Natural killer cell (primary cell): ENCODE measurements at regions not wholly inside any gene's neighbourhood (a gene's known extent, or its start where the extent isn't known, plus 50 kb on each side); places are given as distances from the start of the nearest gene placed in this dataset.

Experiments
- ATAC-seq, 3 donors: fragments of 150-1000 bp in 2 of 3; fragments of 200-7000 bp in 1 of 3; cut with Tn5 transposase; 1 replicate in 1 of 3; 2 replicates in 2 of 3; pipeline ENCODE4 v1.10.0; 2021; ENCODE audit warnings: mild to moderate bottlenecking in 2 of 3, moderate library complexity in 2 of 3
- DNase-seq, 2 donors: peaks; one replicate each; pipeline versions ENCODE4 v3.0.0 to v3.0.0-alpha.2; 2013 to 2021; ENCODE audit warnings: mixed read lengths in 1 of 2
- H3K27ac ChIP-seq: one replicate; pipeline ENCODE4 v1.5.1; 2013; ENCODE audit warnings: mild to moderate bottlenecking, low read length
- H3K27me3 ChIP-seq: one replicate; pipeline ENCODE4 v1.6.1; 2013; ENCODE audit warnings: low read length; ENCODE audit not compliant: control insufficient read depth, insufficient read depth
- H3K36me3 ChIP-seq: one replicate; pipeline ENCODE4 v1.6.1; 2013; ENCODE audit warnings: low read length; ENCODE audit not compliant: control insufficient read depth, insufficient read depth
- H3K4me1 ChIP-seq: one replicate; pipeline ENCODE4 v1.6.1; 2013; ENCODE audit warnings: low read length; ENCODE audit not compliant: control insufficient read depth, insufficient read depth
- H3K4me3 ChIP-seq: one replicate; pipeline ENCODE4 v1.5.1; 2013; ENCODE audit warnings: low read length
- H3K9me3 ChIP-seq: one replicate; pipeline ENCODE4 v1.6.1; 2013; ENCODE audit warnings: low read length; ENCODE audit not compliant: control insufficient read depth, insufficient read depth
- H3K27ac Mint-ChIP-seq, 2 donors: one replicate each; pipeline ENCODE4 v1.8.0; 2022; ENCODE audit warnings: mild to moderate bottlenecking in 2 of 2, mixed read lengths in 2 of 2, moderate library complexity in 1 of 2
- H3K27me3 Mint-ChIP-seq, 2 donors: one replicate each; pipeline ENCODE4 v1.8.0; 2022; ENCODE audit warnings: low read depth in 2 of 2, mixed read lengths in 2 of 2
- H3K36me3 Mint-ChIP-seq: one replicate; pipeline ENCODE4 v1.8.0; 2022; ENCODE audit warnings: mixed read lengths
- H3K4me1 Mint-ChIP-seq, 2 donors: one replicate each; pipeline ENCODE4 v1.8.0; 2022; ENCODE audit warnings: mixed read lengths in 2 of 2
- H3K4me3 Mint-ChIP-seq: one replicate; pipeline ENCODE4 v1.8.0; 2022; ENCODE audit warnings: mild to moderate bottlenecking, moderate library complexity, mixed read lengths
- H3K9me3 Mint-ChIP-seq, 2 donors: one replicate each; pipeline ENCODE4 v1.8.0; 2022; ENCODE audit warnings: mixed read lengths in 2 of 2
- CTCF ChIP-seq: fragments of 200-600 bp; IDR thresholded peaks from one replicate; pipeline ENCODE4 v1.8.0; 2022; ENCODE audit warnings: antibody characterized with exemption
- WGBS: methylation state at CpG from one replicate; pipeline ENCODE4 v1.1.7; 2013; ENCODE audit warnings: missing lambda C conversion rate; ENCODE audit not compliant: insufficient coverage; 5-methylcytosine and 5-hydroxymethylcytosine counted together
- intact Hi-C: fragments of 100-400 bp; cut with micrococcal nuclease; formaldehyde crosslinking; loops from one replicate; pipeline ENCODE4 v1.14.2; 2022

GRCh38 chr3:115554487-115554807 lies 68.9 kb upstream of the GAP43 start:
- TF ChIP-seq CTCF, result no peak
- no peak overlapping the region for H3K27ac ChIP-seq
- no peaks in the 10 kb centered on the region for H3K9me3 ChIP-seq
- no peaks in the 10 kb centered on the region for H3K36me3 ChIP-seq
- Mint-ChIP-seq H3K27ac (no peak overlapping the region), H3K4me3 (no peak overlapping the region), H3K9me3 (no peaks in the 10 kb centered on the region), H3K4me1 (no peaks in the 10 kb centered on the region), H3K36me3 (no peaks in the 10 kb centered on the region), H3K27me3 (peaks cover 7 to 16% of the 10 kb centered on the region in 2 donors)
- ATAC-seq (no peak), DNase-seq (no peak)
- no peak overlapping the region for H3K4me3 ChIP-seq
- H3K4me1 ChIP-seq, result no peaks in the 10 kb centered on the region
- intact Hi-C loops, result no loop called here
- H3K27me3 ChIP-seq, result peaks cover 2% of the 10 kb centered on the region

- TF ChIP-seq CTCF, result no peak
- H3K27ac ChIP-seq, result no peak overlapping the region
- DNase-seq, result no peak
- H3K4me3 Mint-ChIP-seq, result no peak overlapping the region
- peaks cover 10 to 12% of the 10 kb centered on the region in 2 donors for H3K27me3 Mint-ChIP-seq
- 82% methylated on average over 3 of the region's 4 CpGs for WGBS
- H3K9me3 Mint-ChIP-seq, result peaks cover 0 to 3% of the 10 kb centered on the region in 2 donors
- H3K4me1 Mint-ChIP-seq, result no peaks in the 10 kb centered on the region
- intact Hi-C loops, result no loop called here
- H3K9me3 ChIP-seq, result no peaks in the 10 kb centered on the region
- H3K27ac Mint-ChIP-seq, result no peak overlapping the region
- H3K27me3 ChIP-seq, result peaks cover 2% of the 10 kb centered on the region
- peak in 1 of 3 donors; percentile 21 for ATAC-seq
- no peaks in the 10 kb centered on the region for H3K36me3 ChIP-seq
- no peaks in the 10 kb centered on the region for H3K4me1 ChIP-seq
- no peak overlapping the region for H3K4me3 ChIP-seq
- no peaks in the 10 kb centered on the region for H3K36me3 Mint-ChIP-seq
Measured at GRCh38 chr3:115562636-115563267, 60.6 kb upstream of the GAP43 start.

- DNase-seq, result no peak
Measured at GRCh38 chr3:115563984-115564383, 59.3 kb upstream of the GAP43 start.

More at GRCh38 chr3:115563984-115564383, 59.3 kb upstream of the GAP43 start:
- Mint-ChIP-seq H3K36me3 (no peaks in the 10 kb centered on the region), H3K4me1 (no peaks in the 10 kb centered on the region), H3K9me3 (peaks cover 0 to 3% of the 10 kb centered on the region in 2 donors), H3K27me3 (peaks cover 10 to 12% of the 10 kb centered on the region in 2 donors), H3K4me3 (no peak overlapping the region), H3K27ac (no peak overlapping the region)
- no peak for TF ChIP-seq CTCF
- ATAC-seq, result no peak
- no peaks in the 10 kb centered on the region for H3K36me3 ChIP-seq
- H3K4me3 ChIP-seq, result no peak overlapping the region
- no peak overlapping the region for H3K27ac ChIP-seq
- H3K27me3 ChIP-seq, result peaks cover 2% of the 10 kb centered on the region
- H3K9me3 ChIP-seq, result no peaks in the 10 kb centered on the region
- WGBS, result 88% methylated on average over 1 of the region's 1 CpG
- intact Hi-C loops, result no loop called here
- H3K4me1 ChIP-seq, result no peaks in the 10 kb centered on the region
